NCI-H82 treated with DMSO at 0.1 percent for 48 hours (cell line): ENCODE measurements at regions not wholly inside any gene's neighbourhood (a gene's known extent, or its start where the extent isn't known, plus 50 kb on each side); places are given as distances from the start of the nearest gene placed in this dataset.

Source experiments
- DNase-seq: peaks from one replicate; lab custom pipeline; 2025; ENCODE audit not compliant: unreplicated experiment; lab: John Stamatoyannopoulos, UW

- DNase-seq: no peak
These were observed 73.8 kb upstream of the ASTN2 start for GRCh38 chr9:117488659-117489058.

GRCh38 chr9:117487555-117488175 lies 72.8 kb upstream of the ASTN2 start:
- DNase-seq: peak; percentile 85

- no peak for DNase-seq
These were observed 71.6 kb upstream of the ASTN2 start for GRCh38 chr9:117486426-117486825.

GRCh38 chr9:117485176-117485575 lies 70.3 kb upstream of the ASTN2 start:
- no peak for DNase-seq

- no peak for DNase-seq
These were observed 65.9 kb upstream of the ASTN2 start for GRCh38 chr9:117480729-117481128.

GRCh38 chr9:117480253-117480652 lies 65.4 kb upstream of the ASTN2 start:
- no peak for DNase-seq

GRCh38 chr9:117473293-117473692 lies 58.4 kb upstream of the ASTN2 start:
- no peak for DNase-seq

GRCh38 chr9:117470902-117471301 lies 56.0 kb upstream of the ASTN2 start:
- DNase-seq: no peak

- DNase-seq: no peak
These were observed 55.6 kb upstream of the ASTN2 start for GRCh38 chr9:117470455-117470854.

GRCh38 chr9:117466111-117466510 lies 51.3 kb upstream of the ASTN2 start:
- DNase-seq: no peak

GRCh38 chr9:117465706-117466105 lies 50.8 kb upstream of the ASTN2 start:
- DNase-seq: no peak

GRCh38 chr9:117464941-117465616 lies 50.2 kb upstream of the ASTN2 start:
- DNase-seq: no peak
